Neural cell (in vitro differentiated cells): ENCODE measurements at regions not wholly inside any gene's neighbourhood (a gene's known extent, or its start where the extent isn't known, plus 50 kb on each side); places are given as distances from the start of the nearest gene placed in this dataset.

Source experiments
- H2AFZ ChIP-seq: fragments of 200-600, 300-800 bp; sonication (generic), shearing (Covaris generic); 2 replicates; pipeline ENCODE4 v1.6.0; 2014; ENCODE audit warnings: low read depth, mild to moderate bottlenecking, antibody characterized with exemption, low read length, moderate library complexity
- H3F3A ChIP-seq: fragments of 200-600 bp; shearing (Covaris generic); 2 replicates; pipeline ENCODE4 v1.6.1; 2016; ENCODE audit warnings: mild to moderate bottlenecking, moderate library complexity, mixed read lengths, antibody characterized with exemption, low read length; ENCODE audit not compliant: insufficient read depth, poor library complexity, severe bottlenecking
- H3K27ac ChIP-seq: fragments of 200-600, 300-800 bp; sonication (generic), shearing (Covaris generic); 2 replicates; pipeline ENCODE4 v1.5.1; 2014; ENCODE audit warnings: mild to moderate bottlenecking, low read length, moderate library complexity
- H3K27me3 ChIP-seq: fragments of 300-800, 200-600 bp; sonication (generic), shearing (Covaris generic); 2 replicates; pipeline ENCODE4 v1.6.0; 2014; ENCODE audit warnings: mild to moderate bottlenecking, low read depth, low read length, moderate library complexity; ENCODE audit not compliant: insufficient read depth
- H3K36me3 ChIP-seq: fragments of 300-800, 200-600 bp; sonication (generic), shearing (Covaris generic); 2 replicates; pipeline ENCODE4 v1.5.1; 2014; ENCODE audit warnings: mild to moderate bottlenecking, antibody characterized with exemption, low read length, moderate library complexity; ENCODE audit not compliant: insufficient read depth
- H3K4me2 ChIP-seq: fragments of 300-800, 200-600 bp; sonication (generic), shearing (Covaris generic); 2 replicates; pipeline ENCODE4 v1.6.0; 2014; ENCODE audit warnings: mild to moderate bottlenecking, low read length
- H3K4me3 ChIP-seq: fragments of 300-800, 200-600 bp; sonication (generic), shearing (Covaris generic); 2 replicates; pipeline ENCODE4 v1.5.1; 2014; ENCODE audit warnings: mild to moderate bottlenecking, low read length, moderate library complexity
- H3K79me2 ChIP-seq: fragments of 200-600 bp; shearing (Covaris generic); replicated peaks from 2 replicates; pipeline ENCODE4 v1.6.0; 2014; ENCODE audit warnings: mild to moderate bottlenecking, low read length, moderate library complexity; ENCODE audit not compliant: insufficient read depth
- H3K9ac ChIP-seq: fragments of 300-800, 200-600 bp; sonication (generic), shearing (Covaris generic); 2 replicates; pipeline ENCODE4 v1.6.1; 2016; ENCODE audit warnings: mild to moderate bottlenecking, low read length, mixed read lengths
- H3K9me2 ChIP-seq: fragments of 200-600 bp; shearing (Covaris generic); 2 replicates; pipeline ENCODE4 v1.6.1; 2016; ENCODE audit warnings: mild to moderate bottlenecking, low read length, mixed read lengths; ENCODE audit not compliant: insufficient read depth
- H3K9me3 ChIP-seq: fragments of 200-600, 300-800 bp; sonication (generic), shearing (Covaris generic); 2 replicates; pipeline ENCODE4 v1.6.1; 2016; ENCODE audit warnings: mild to moderate bottlenecking, mixed run types, low read length, moderate library complexity, mixed read lengths
- H4K20me1 ChIP-seq: fragments of 200-600 bp; shearing (Covaris generic); 2 replicates; pipeline ENCODE4 v1.6.1; 2016; ENCODE audit warnings: mild to moderate bottlenecking, mixed run types; ENCODE audit not compliant: insufficient read depth
- EP300 ChIP-seq: fragments of 450-650 bp; conservative IDR thresholded peaks from 2 replicates; pipeline ENCODE4 v1.6.1; 2014; ENCODE audit warnings: antibody characterized with exemption, mild to moderate bottlenecking, moderate library complexity; ENCODE audit not compliant: poor library complexity, severe bottlenecking
- EZH2 ChIP-seq: fragments of 200-600, 300-800 bp; shearing (Covaris generic), sonication (generic); IDR thresholded peaks from 2 replicates; pipeline ENCODE4 v1.6.1; 2014; ENCODE audit warnings: antibody characterized with exemption, low read length, borderline replicate concordance, mild to moderate bottlenecking; ENCODE audit not compliant: insufficient read depth, poor library complexity, severe bottlenecking
- MXI1 ChIP-seq: fragments of 450-650 bp; conservative IDR thresholded peaks from 2 replicates; pipeline ENCODE4 v1.6.1; 2014; ENCODE audit warnings: antibody characterized with exemption, mild to moderate bottlenecking; ENCODE audit not compliant: poor library complexity, severe bottlenecking
- POLR2AphosphoS5 ChIP-seq: IDR thresholded peaks from 2 replicates; pipeline ENCODE4 v1.6.1; 2012
- RAD21 ChIP-seq: fragments of 450-650 bp; conservative IDR thresholded peaks from 2 replicates; pipeline ENCODE4 v1.6.1; 2014; ENCODE audit warnings: antibody characterized with exemption, mild to moderate bottlenecking, moderate library complexity
- SMC3 ChIP-seq: fragments of 450-650 bp; conservative IDR thresholded peaks from 2 replicates; pipeline ENCODE4 v1.6.1; 2014; ENCODE audit warnings: antibody characterized with exemption, mild to moderate bottlenecking, moderate library complexity; ENCODE audit not compliant: poor library complexity
- TAF1 ChIP-seq: IDR thresholded peaks from 2 replicates; pipeline ENCODE4 v1.6.1; 2012; ENCODE audit warnings: low read depth
- TF ChIP-seq, protein P1 (sequence below): fragments of 450-650 bp; IDR thresholded peaks from 2 replicates; pipeline ENCODE4 v1.5.1; 2014; ENCODE audit warnings: antibody characterized with exemption, mild to moderate bottlenecking, moderate library complexity; ENCODE audit not compliant: poor library complexity, severe bottlenecking
- TF ChIP-seq, protein P2 (sequence below): IDR thresholded peaks from 2 replicates; pipeline ENCODE4 v1.6.1; 2012; ENCODE audit warnings: borderline replicate concordance

DNA sequence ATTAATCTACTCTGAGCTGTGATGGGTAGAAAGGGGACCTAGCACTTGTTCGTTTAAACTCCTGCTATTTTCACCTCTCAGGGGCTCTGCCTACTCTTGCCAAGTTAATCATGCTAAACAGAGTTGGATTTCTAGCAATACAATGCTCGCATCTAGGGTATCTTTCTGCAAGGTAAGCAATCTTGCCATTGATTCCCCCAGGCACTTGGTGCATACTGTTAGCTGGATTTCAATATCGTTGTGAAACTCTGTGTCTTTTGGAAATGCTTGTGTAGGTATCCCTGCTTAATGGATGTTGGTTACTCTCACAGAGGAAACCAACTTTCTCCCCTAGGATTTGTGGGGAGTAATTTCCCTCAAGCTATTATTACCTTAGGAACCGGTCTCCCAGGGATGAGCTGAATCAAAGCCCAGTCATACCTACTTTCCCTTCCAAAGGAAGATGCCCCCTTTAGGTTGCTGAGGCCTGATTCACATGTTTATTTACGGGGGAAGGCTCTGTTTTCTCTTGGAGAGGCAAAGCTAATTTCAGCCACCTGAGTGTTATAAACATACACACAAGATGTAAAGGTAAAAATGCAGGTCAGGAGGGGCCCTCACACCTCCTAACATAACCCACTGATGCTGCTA lies 366.8 kb downstream of the FBXW7 start:
- H3K4me2 ChIP-seq = no peak overlapping the region
- H3K9ac ChIP-seq = no peak overlapping the region
- H2AFZ ChIP-seq = no peak overlapping the region
- H3K79me2 ChIP-seq = no peaks in the 10 kb centered on the region
- no peaks in the 10 kb centered on the region for H3K9me3 ChIP-seq
- no peaks in the 10 kb centered on the region for H3F3A ChIP-seq
- H3K36me3 ChIP-seq = no peaks in the 10 kb centered on the region
- no peak overlapping the region for H3K27ac ChIP-seq
- TF ChIP-seq SMC3 (no peak), EZH2 (no peak), EP300 (no peak), TAF1 (no peak), MXI1 (no peak), POLR2AphosphoS5 (no peak), RAD21 (no peak)
- TF ChIP-seq, protein P1, sequence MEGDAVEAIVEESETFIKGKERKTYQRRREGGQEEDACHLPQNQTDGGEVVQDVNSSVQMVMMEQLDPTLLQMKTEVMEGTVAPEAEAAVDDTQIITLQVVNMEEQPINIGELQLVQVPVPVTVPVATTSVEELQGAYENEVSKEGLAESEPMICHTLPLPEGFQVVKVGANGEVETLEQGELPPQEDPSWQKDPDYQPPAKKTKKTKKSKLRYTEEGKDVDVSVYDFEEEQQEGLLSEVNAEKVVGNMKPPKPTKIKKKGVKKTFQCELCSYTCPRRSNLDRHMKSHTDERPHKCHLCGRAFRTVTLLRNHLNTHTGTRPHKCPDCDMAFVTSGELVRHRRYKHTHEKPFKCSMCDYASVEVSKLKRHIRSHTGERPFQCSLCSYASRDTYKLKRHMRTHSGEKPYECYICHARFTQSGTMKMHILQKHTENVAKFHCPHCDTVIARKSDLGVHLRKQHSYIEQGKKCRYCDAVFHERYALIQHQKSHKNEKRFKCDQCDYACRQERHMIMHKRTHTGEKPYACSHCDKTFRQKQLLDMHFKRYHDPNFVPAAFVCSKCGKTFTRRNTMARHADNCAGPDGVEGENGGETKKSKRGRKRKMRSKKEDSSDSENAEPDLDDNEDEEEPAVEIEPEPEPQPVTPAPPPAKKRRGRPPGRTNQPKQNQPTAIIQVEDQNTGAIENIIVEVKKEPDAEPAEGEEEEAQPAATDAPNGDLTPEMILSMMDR = no peak
- TF ChIP-seq, protein P2, sequence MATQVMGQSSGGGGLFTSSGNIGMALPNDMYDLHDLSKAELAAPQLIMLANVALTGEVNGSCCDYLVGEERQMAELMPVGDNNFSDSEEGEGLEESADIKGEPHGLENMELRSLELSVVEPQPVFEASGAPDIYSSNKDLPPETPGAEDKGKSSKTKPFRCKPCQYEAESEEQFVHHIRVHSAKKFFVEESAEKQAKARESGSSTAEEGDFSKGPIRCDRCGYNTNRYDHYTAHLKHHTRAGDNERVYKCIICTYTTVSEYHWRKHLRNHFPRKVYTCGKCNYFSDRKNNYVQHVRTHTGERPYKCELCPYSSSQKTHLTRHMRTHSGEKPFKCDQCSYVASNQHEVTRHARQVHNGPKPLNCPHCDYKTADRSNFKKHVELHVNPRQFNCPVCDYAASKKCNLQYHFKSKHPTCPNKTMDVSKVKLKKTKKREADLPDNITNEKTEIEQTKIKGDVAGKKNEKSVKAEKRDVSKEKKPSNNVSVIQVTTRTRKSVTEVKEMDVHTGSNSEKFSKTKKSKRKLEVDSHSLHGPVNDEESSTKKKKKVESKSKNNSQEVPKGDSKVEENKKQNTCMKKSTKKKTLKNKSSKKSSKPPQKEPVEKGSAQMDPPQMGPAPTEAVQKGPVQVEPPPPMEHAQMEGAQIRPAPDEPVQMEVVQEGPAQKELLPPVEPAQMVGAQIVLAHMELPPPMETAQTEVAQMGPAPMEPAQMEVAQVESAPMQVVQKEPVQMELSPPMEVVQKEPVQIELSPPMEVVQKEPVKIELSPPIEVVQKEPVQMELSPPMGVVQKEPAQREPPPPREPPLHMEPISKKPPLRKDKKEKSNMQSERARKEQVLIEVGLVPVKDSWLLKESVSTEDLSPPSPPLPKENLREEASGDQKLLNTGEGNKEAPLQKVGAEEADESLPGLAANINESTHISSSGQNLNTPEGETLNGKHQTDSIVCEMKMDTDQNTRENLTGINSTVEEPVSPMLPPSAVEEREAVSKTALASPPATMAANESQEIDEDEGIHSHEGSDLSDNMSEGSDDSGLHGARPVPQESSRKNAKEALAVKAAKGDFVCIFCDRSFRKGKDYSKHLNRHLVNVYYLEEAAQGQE = no peak
- no peaks in the 10 kb centered on the region for H4K20me1 ChIP-seq
- H3K4me3 ChIP-seq = no peak overlapping the region
- no peaks in the 10 kb centered on the region for H3K9me2 ChIP-seq
- H3K27me3 ChIP-seq = no peaks in the 10 kb centered on the region

DNA sequence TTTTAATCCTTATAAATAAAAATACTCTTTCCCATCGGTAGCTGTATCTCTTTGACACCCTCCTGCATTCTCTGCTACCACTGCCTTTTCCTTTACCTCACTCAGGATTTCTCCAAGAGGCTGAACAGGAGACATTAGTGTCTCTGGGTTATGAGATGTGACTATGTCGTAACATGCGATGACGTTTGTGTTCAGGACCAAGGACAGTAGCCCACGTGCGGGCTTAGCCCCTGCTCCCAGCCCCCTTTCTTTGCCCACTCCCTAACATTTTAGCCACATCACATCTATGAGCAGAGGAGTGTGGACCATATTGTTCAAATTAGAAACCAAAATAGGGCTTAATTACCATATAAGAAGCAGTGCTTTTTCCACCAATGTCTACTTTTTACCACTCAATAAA lies 369.3 kb downstream of the FBXW7 start:
- TF ChIP-seq, protein P2 = no peak
- TF ChIP-seq MXI1 = no peak
- no peak for TF ChIP-seq EZH2
- TF ChIP-seq TAF1 = no peak
- TF ChIP-seq RAD21 = no peak
- TF ChIP-seq POLR2AphosphoS5 = no peak
- TF ChIP-seq SMC3 = no peak
- TF ChIP-seq, protein P1 = no peak
- TF ChIP-seq EP300 = no peak
- no peak overlapping the region for H3K4me2 ChIP-seq
- H3K9me3 ChIP-seq = no peaks in the 10 kb centered on the region
- H3K9me2 ChIP-seq = no peaks in the 10 kb centered on the region
- no peak overlapping the region for H3K27ac ChIP-seq
- no peak overlapping the region for H3K9ac ChIP-seq
- H3K27me3 ChIP-seq = no peaks in the 10 kb centered on the region
- H4K20me1 ChIP-seq = no peaks in the 10 kb centered on the region
- no peaks in the 10 kb centered on the region for H3K36me3 ChIP-seq
- no peak overlapping the region for H3K4me3 ChIP-seq
- no peaks in the 10 kb centered on the region for H3K79me2 ChIP-seq
- no peaks in the 10 kb centered on the region for H3F3A ChIP-seq
- H2AFZ ChIP-seq = no peak overlapping the region
